Lower leg skin (tissue), 3 donors: ENCODE measurements at regions not wholly inside any gene's neighbourhood (a gene's known extent, or its start where the extent isn't known, plus 50 kb on each side); places are given as distances from the start of the nearest gene placed in this dataset.

ENCODE experiments used
- CTCF ChIP-seq, 3 donors: fragments of 450-650 bp; IDR thresholded peaks; one replicate each; pipeline ENCODE4 v1.5.1; 2016; ENCODE audit warnings: antibody characterized with exemption in 3 of 3, mild to moderate bottlenecking in 3 of 3, moderate library complexity in 2 of 3
- POLR2A ChIP-seq, 2 donors: fragments of 450-650 bp; IDR thresholded peaks; one replicate each; pipeline ENCODE4 v1.6.1; 2016 to 2017; ENCODE audit warnings: antibody characterized with exemption in 2 of 2, mild to moderate bottlenecking in 1 of 2, moderate library complexity in 1 of 2

GRCh38 chr5:166356096-166356495, 1935.3 kb upstream of the WWC1 start:
- no peak for TF ChIP-seq CTCF (IDR thresholded peaks at IDR 0.05)
- TF ChIP-seq POLR2A (IDR thresholded peaks at IDR 0.05): no peak
